Endothelial cell of umbilical vein (primary cell): ENCODE measurements at regions not wholly inside any gene's neighbourhood (a gene's known extent, or its start where the extent isn't known, plus 50 kb on each side); places are given as distances from the start of the nearest gene placed in this dataset.

Experiments used
- BruUV-seq: library from RNA; stranded (reverse); fragments of 400-500 nt; replicated peaks from 2 replicates; lab custom pipeline; 2021; lab: Mats Ljungman, UMichigan
- CTCF ChIA-PET: fragments of 300-600, 350-600 bp; sonication (Branson Sonifier 250); formaldehyde crosslinking; loops from one replicate; lab custom pipeline; 2021; ENCODE audit warnings: antibody characterized with exemption, inconsistent platforms; lab: Charles Lee
- POLR2A ChIA-PET: fragments of 300-600, 350-600 bp; sonication (Branson Sonifier 250); formaldehyde crosslinking; loops from one replicate; lab custom pipeline; 2021; ENCODE audit warnings: antibody characterized with exemption, inconsistent platforms; lab: Charles Lee
- DNase-seq: peaks from one replicate; pipeline ENCODE4 v3.0.0-alpha.2; 2011; ENCODE audit warnings: low read depth, low spot score
- FAIRE-seq: peaks from 2 replicates; lab custom pipeline; 2011; peaks lifted over from hg19 to GRCh38; lab: Jason Lieb, UNC
- H2AFZ ChIP-seq: 2 replicates; pipeline ENCODE4 v1.6.0; 2012; ENCODE audit warnings: low read depth, low read length, control low read depth, inconsistent platforms
- H3K27ac ChIP-seq: 2 replicates; pipeline ENCODE4 v1.5.1; 2011; ENCODE audit warnings: low read depth, mild to moderate bottlenecking, control low read depth, low read length, moderate library complexity; ENCODE audit not compliant: insufficient read depth
- H3K27me3 ChIP-seq, 2 experiments: 2 replicates each; pipeline versions ENCODE4 v1.6.0 to v1.6.1; 2011; ENCODE audit warnings: low read length in 2 of 2, mixed read lengths in 1 of 2; ENCODE audit not compliant: control insufficient read depth in 2 of 2, insufficient read depth in 2 of 2
- H3K36me3 ChIP-seq, 2 experiments: 2 replicates in 1 of 2; 3 replicates in 1 of 2; pipeline ENCODE4 v1.5.1; 2011; ENCODE audit warnings: low read length in 2 of 2, mild to moderate bottlenecking in 1 of 2, moderate library complexity in 1 of 2; ENCODE audit not compliant: control insufficient read depth in 2 of 2, insufficient read depth in 2 of 2; ENCODE audit errors: extremely low read depth in 1 of 2
- H3K4me1 ChIP-seq: 3 replicates; pipeline ENCODE4 v1.5.1; 2011; ENCODE audit warnings: mild to moderate bottlenecking, low read length; ENCODE audit not compliant: control insufficient read depth, insufficient read depth; ENCODE audit errors: extremely low read depth
- H3K4me2 ChIP-seq: 2 replicates; pipeline ENCODE4 v1.6.1; 2011; ENCODE audit warnings: low read length, control low read depth, mixed read lengths; ENCODE audit not compliant: insufficient read depth
- H3K4me3 ChIP-seq, 3 experiments: fragments of 200-600 bp in 1 of 3; sonication (generic), shearing (Covaris generic) in 1 of 3; replicated peaks in 1 of 3; 2 replicates each; pipeline ENCODE4 v1.5.1; 2011 to 2016; ENCODE audit warnings: control low read depth in 3 of 3, low read length in 3 of 3, mild to moderate bottlenecking in 2 of 3, inconsistent platforms in 1 of 3, low read depth in 1 of 3, moderate library complexity in 1 of 3; ENCODE audit not compliant: insufficient read depth in 1 of 3
- H3K79me2 ChIP-seq: 2 replicates; pipeline ENCODE4 v1.6.0; 2012; ENCODE audit warnings: low read length, inconsistent platforms; ENCODE audit not compliant: control insufficient read depth, insufficient read depth
- H3K9ac ChIP-seq: replicated peaks from 2 replicates; pipeline ENCODE3; 2011; ENCODE audit warnings: low read length, control low read depth; ENCODE audit not compliant: insufficient read depth; ENCODE audit errors: extremely low read depth
- H3K9me1 ChIP-seq: replicated peaks from 3 replicates; pipeline ENCODE4 v1.6.0; 2011; ENCODE audit warnings: mild to moderate bottlenecking, low read length; ENCODE audit not compliant: control insufficient read depth, insufficient read depth; ENCODE audit errors: extremely low read depth
- H3K9me3 ChIP-seq: replicated peaks from 2 replicates; pipeline ENCODE4 v1.5.1; 2012; ENCODE audit warnings: low read length, inconsistent platforms; ENCODE audit not compliant: control insufficient read depth, insufficient read depth
- H4K20me1 ChIP-seq: replicated peaks from 2 replicates; pipeline ENCODE3; 2011; ENCODE audit warnings: mild to moderate bottlenecking, low read length; ENCODE audit not compliant: control insufficient read depth, insufficient read depth; ENCODE audit errors: extremely low read depth
- EZH2 ChIP-seq: IDR thresholded peaks from 2 replicates; pipeline ENCODE4 v1.6.1; 2012; ENCODE audit warnings: borderline replicate concordance, low read depth, mild to moderate bottlenecking, moderate library complexity, low read length, inconsistent platforms; ENCODE audit not compliant: severe bottlenecking
- GATA2 ChIP-seq: IDR thresholded peaks from 2 replicates; pipeline ENCODE4 v1.7.0; 2011; ENCODE audit warnings: low read depth, mild to moderate bottlenecking, moderate library complexity, mixed read lengths, low read length; ENCODE audit not compliant: insufficient read length, insufficient read depth
- JUN ChIP-seq: IDR thresholded peaks from 2 replicates; pipeline ENCODE4 v1.6.1; 2011; ENCODE audit warnings: borderline replicate concordance, low read depth; ENCODE audit not compliant: insufficient read length, insufficient read depth
- POLR2A ChIP-seq: IDR thresholded peaks from 2 replicates; pipeline ENCODE4 v1.6.1; 2012; ENCODE audit warnings: low read depth, mild to moderate bottlenecking, control low read depth, low read length
- dilution Hi-C: fragments of 300-500 bp; cut with MboI; formaldehyde crosslinking; loops from one replicate; pipeline ENCODE4 v1.15.0; 2019; ENCODE audit warnings: low sequenced_read_pairs; ENCODE audit not compliant: extremely low pct_ligation_motif_present
- intact Hi-C: fragments of 100-400 bp; cut with micrococcal nuclease; formaldehyde crosslinking; loops from one replicate; pipeline ENCODE4 v1.10.0; 2022
- TF ChIP-seq, protein P1 (sequence below), 2 donors: IDR thresholded peaks; 1 replicate in 1 of 2; 2 replicates in 1 of 2; pipeline ENCODE4 v1.5.1; 2011; ENCODE audit warnings: low read length in 2 of 2, mild to moderate bottlenecking in 2 of 2, moderate library complexity in 2 of 2, control low read depth in 1 of 2, inconsistent platforms in 1 of 2, low read depth in 1 of 2; ENCODE audit not compliant: insufficient read depth in 1 of 2; ENCODE audit errors: extremely low read depth in 1 of 2
- TF ChIP-seq, protein P2 (sequence below): IDR thresholded peaks from 2 replicates; pipeline ENCODE4 v1.6.1; 2011; ENCODE audit not compliant: insufficient read depth, insufficient read length

DNA sequence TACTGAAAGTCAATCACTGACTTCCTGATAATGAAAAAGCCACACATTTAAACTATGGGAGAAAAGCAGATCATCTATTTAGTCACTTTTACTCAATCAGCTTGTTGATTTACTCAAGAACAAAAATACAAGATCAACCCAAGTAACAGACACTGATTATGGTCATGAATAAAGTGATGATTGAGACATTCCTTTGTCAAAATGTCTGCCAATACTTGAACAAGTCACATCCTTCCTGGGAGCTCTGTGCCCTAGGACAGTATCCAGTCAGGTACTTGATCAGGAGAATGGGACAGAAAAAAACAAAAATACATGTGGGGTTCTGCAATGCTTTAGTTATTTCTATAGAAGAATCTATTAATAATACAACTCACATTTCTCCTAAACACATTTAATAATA is 150.0 kb upstream of the NEBL start:
- no peaks in the 10 kb centered on the region for H3K9me3 ChIP-seq
- H3K27ac ChIP-seq = no peak overlapping the region
- H3K79me2 ChIP-seq = no peaks in the 10 kb centered on the region
- TF ChIP-seq EZH2 (no peak), GATA2 (no peak)
- no peak for FAIRE-seq
- H2AFZ ChIP-seq = no peak overlapping the region
- H3K36me3 ChIP-seq = no peaks in the 10 kb centered on the region
- CTCF ChIA-PET = interaction anchor here (1.0 kb wide), 1 partner anchor 192 kb away, joined by 4 read pairs; no protein-coding TSS in a partner anchor
- intact Hi-C loops = no loop called here
- dilution Hi-C loops = no loop called here
- no peak overlapping the region for H3K9ac ChIP-seq
- POLR2A ChIA-PET = no interaction called here
- H4K20me1 ChIP-seq = no peaks in the 10 kb centered on the region
- H3K4me1 ChIP-seq = no peaks in the 10 kb centered on the region
- H3K9me1 ChIP-seq = no peaks in the 10 kb centered on the region
- H3K27me3 ChIP-seq = peaks cover 0 to 1% of the 10 kb centered on the region in 2 experiments
- no peak overlapping the region for H3K4me2 ChIP-seq
- no peak for DNase-seq
- H3K4me3 ChIP-seq = no peak overlapping the region
- BruUV-seq = no TSS peak

DNA sequence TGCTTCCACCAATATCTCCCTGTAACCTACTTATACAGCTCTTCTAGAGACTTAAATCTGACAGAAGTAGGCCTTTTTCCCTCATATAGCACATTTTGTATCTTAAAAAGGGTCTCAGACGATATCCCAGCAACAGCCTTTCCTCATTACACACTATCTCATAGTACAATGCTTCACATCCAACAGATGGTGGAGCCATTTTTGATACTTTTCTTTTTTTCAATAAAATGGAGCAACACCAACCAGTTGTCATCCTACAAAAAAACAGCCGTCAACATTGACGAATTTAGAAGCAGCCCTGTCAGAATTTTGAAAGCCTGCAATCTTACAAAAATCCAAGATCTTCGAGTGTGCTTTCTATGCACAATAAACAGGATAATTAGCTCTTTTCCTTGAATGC is 145.9 kb upstream of the NEBL start:
- no peak for FAIRE-seq
- dilution Hi-C loops = no loop called here

More for the DNA sequence above, 145.9 kb upstream of the NEBL start:
- intact Hi-C loops = no loop called here
- TF ChIP-seq, protein P1, sequence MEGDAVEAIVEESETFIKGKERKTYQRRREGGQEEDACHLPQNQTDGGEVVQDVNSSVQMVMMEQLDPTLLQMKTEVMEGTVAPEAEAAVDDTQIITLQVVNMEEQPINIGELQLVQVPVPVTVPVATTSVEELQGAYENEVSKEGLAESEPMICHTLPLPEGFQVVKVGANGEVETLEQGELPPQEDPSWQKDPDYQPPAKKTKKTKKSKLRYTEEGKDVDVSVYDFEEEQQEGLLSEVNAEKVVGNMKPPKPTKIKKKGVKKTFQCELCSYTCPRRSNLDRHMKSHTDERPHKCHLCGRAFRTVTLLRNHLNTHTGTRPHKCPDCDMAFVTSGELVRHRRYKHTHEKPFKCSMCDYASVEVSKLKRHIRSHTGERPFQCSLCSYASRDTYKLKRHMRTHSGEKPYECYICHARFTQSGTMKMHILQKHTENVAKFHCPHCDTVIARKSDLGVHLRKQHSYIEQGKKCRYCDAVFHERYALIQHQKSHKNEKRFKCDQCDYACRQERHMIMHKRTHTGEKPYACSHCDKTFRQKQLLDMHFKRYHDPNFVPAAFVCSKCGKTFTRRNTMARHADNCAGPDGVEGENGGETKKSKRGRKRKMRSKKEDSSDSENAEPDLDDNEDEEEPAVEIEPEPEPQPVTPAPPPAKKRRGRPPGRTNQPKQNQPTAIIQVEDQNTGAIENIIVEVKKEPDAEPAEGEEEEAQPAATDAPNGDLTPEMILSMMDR (IDR thresholded peaks at IDR 0.05; ENCODE audit: extremely low read depth in 1 of 2, insufficient read depth in 1 of 2, low read depth in 1 of 2, low read length in 2 of 2) = no peak
- TF ChIP-seq GATA2 (no peak), JUN (no peak), POLR2A (no peak)
- TF ChIP-seq, protein P2, sequence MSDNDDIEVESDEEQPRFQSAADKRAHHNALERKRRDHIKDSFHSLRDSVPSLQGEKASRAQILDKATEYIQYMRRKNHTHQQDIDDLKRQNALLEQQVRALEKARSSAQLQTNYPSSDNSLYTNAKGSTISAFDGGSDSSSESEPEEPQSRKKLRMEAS = no peak
- no peak overlapping the region for H3K4me2 ChIP-seq
- no peaks in the 10 kb centered on the region for H3K79me2 ChIP-seq
- H3K9me1 ChIP-seq = no peaks in the 10 kb centered on the region
- H3K9ac ChIP-seq = no peak overlapping the region
- H4K20me1 ChIP-seq = no peaks in the 10 kb centered on the region
- POLR2A ChIA-PET = no interaction called here
- CTCF ChIA-PET = interaction anchor here (0.9 to 1.2 kb wide), 2 partner anchors 9 to 23 kb away, joined by 3 read pairs; no protein-coding TSS in a partner anchor
- H3K36me3 ChIP-seq = no peaks in the 10 kb centered on the region
- no peaks in the 10 kb centered on the region for H3K9me3 ChIP-seq
- H3K4me1 ChIP-seq = no peaks in the 10 kb centered on the region
- BruUV-seq = no TSS peak
- no peak overlapping the region for H3K27ac ChIP-seq
- no peaks in the 10 kb centered on the region for H3K27me3 ChIP-seq
- no peak overlapping the region for H3K4me3 ChIP-seq
- no peak overlapping the region for H2AFZ ChIP-seq
- no peak for DNase-seq
